ENCODE measurements at regions not wholly inside any gene's neighbourhood (a gene's known extent, or its start where the extent isn't known, plus 50 kb on each side); places are given as distances from the start of the nearest gene placed in this dataset.
"Not testable (repeated sequence)": the region's sequence is repeated elsewhere in the genome, so short reads cannot be mapped to it uniquely, and the experiment has no call there.

- not testable (repeated sequence) for TF ChIP-seq CTCF, EZH2phosphoT487 (IDR thresholded peaks at IDR 0.05)
Observed at GRCh38 chr1:224012162-224012561, 101.7 kb upstream of the FBXO28 start.

Data from neural progenitor cell (in vitro differentiated cells).